H9 (cell line): ENCODE measurements at regions not wholly inside any gene's neighbourhood (a gene's known extent, or its start where the extent isn't known, plus 50 kb on each side); places are given as distances from the start of the nearest gene placed in this dataset.

Experiments used
- DNase-seq: peaks from one replicate; pipeline ENCODE4 v3.0.0-alpha.2; 2017
- H2AFZ ChIP-seq: one replicate; pipeline ENCODE4 v1.6.1; 2013; ENCODE audit warnings: mild to moderate bottlenecking, low read length, control low read depth, moderate library complexity
- H2AK5ac ChIP-seq: 2 replicates; pipeline ENCODE4 v1.6.1; 2013; ENCODE audit warnings: low read length, control low read depth, mixed read lengths; ENCODE audit not compliant: insufficient read length
- H2BK120ac ChIP-seq: one replicate; pipeline ENCODE4 v1.6.1; 2013; ENCODE audit warnings: low read depth, mild to moderate bottlenecking, low read length, control low read depth, inconsistent platforms; ENCODE audit not compliant: poor library complexity, severe bottlenecking
- H2BK12ac ChIP-seq: 2 replicates; pipeline ENCODE4 v1.6.1; 2013; ENCODE audit warnings: low read length, control low read depth, mixed read lengths, low read depth; ENCODE audit not compliant: insufficient read length
- H2BK15ac ChIP-seq: 2 replicates; pipeline ENCODE4 v1.6.1; 2013; ENCODE audit warnings: low read depth, low read length, control low read depth
- H2BK20ac ChIP-seq: one replicate; pipeline ENCODE4 v1.6.1; 2013; ENCODE audit warnings: low read depth, mild to moderate bottlenecking, low read length, control low read depth, inconsistent platforms; ENCODE audit not compliant: poor library complexity, severe bottlenecking
- H2BK5ac ChIP-seq: 2 replicates; pipeline ENCODE4 v1.6.1; 2013; ENCODE audit warnings: low read length, control low read depth, mixed read lengths; ENCODE audit not compliant: insufficient read length
- H3K14ac ChIP-seq: 2 replicates; pipeline ENCODE4 v1.6.1; 2013; ENCODE audit warnings: low read length, control low read depth; ENCODE audit not compliant: insufficient read depth
- H3K18ac ChIP-seq: 2 replicates; pipeline ENCODE4 v1.6.1; 2013; ENCODE audit warnings: low read depth, mild to moderate bottlenecking, mixed read lengths, low read length, control low read depth; ENCODE audit not compliant: insufficient read length
- H3K23ac ChIP-seq: 2 replicates; pipeline ENCODE4 v1.6.1; 2013; ENCODE audit warnings: low read length, control low read depth, mixed read lengths, low read depth; ENCODE audit not compliant: insufficient read length
- H3K23me2 ChIP-seq: 2 replicates; pipeline ENCODE4 v1.6.1; 2013; ENCODE audit warnings: low read depth, mild to moderate bottlenecking, mixed read lengths, low read length, control low read depth; ENCODE audit not compliant: insufficient read length, poor library complexity, severe bottlenecking
- H3K27ac ChIP-seq: 2 replicates; pipeline ENCODE4 v1.5.1; 2013; ENCODE audit warnings: low read length, control low read depth, mixed read lengths, low read depth; ENCODE audit not compliant: insufficient read length
- H3K27me3 ChIP-seq: 2 replicates; pipeline ENCODE4 v1.6.1; 2013; ENCODE audit warnings: low read length, control low read depth, inconsistent platforms; ENCODE audit not compliant: insufficient read depth
- H3K4ac ChIP-seq: 2 replicates; pipeline ENCODE4 v1.6.1; 2013; ENCODE audit warnings: low read depth, mild to moderate bottlenecking, control low read depth, inconsistent platforms, low read length, moderate library complexity
- H3K4me1 ChIP-seq: 2 replicates; pipeline ENCODE4 v1.6.1; 2013; ENCODE audit warnings: low read length, control low read depth, inconsistent platforms; ENCODE audit not compliant: insufficient read depth
- H3K4me2 ChIP-seq: 2 replicates; pipeline ENCODE4 v1.6.1; 2013; ENCODE audit warnings: low read length, control low read depth, mixed read lengths; ENCODE audit not compliant: insufficient read length, insufficient read depth
- H3K56ac ChIP-seq: 2 replicates; pipeline ENCODE4 v1.6.1; 2013; ENCODE audit warnings: low read depth, mild to moderate bottlenecking, mixed read lengths, low read length, control low read depth; ENCODE audit not compliant: insufficient read length
- H3K79me1 ChIP-seq: 2 replicates; pipeline ENCODE4 v1.6.1; 2013; ENCODE audit warnings: low read depth, mild to moderate bottlenecking, moderate library complexity, low read length, control low read depth, inconsistent platforms; ENCODE audit not compliant: insufficient read depth, poor library complexity, severe bottlenecking
- H3K79me2 ChIP-seq: 2 replicates; pipeline ENCODE4 v1.6.1; 2013; ENCODE audit warnings: low read length, control low read depth, inconsistent platforms; ENCODE audit not compliant: insufficient read depth
- H3K9ac ChIP-seq: 2 replicates; pipeline ENCODE4 v1.6.1; 2013; ENCODE audit warnings: low read length, control low read depth, mixed read lengths; ENCODE audit not compliant: insufficient read length; ENCODE audit errors: extremely low read depth
- H3K9me3 ChIP-seq: one replicate; pipeline ENCODE4 v1.6.1; 2013; ENCODE audit warnings: low read depth, low read length, inconsistent platforms; ENCODE audit not compliant: control insufficient read depth
- H3T11ph ChIP-seq: one replicate; pipeline ENCODE4 v1.6.1; 2013; ENCODE audit warnings: mild to moderate bottlenecking, low read length, control low read depth, inconsistent platforms
- H4K20me1 ChIP-seq: one replicate; pipeline ENCODE4 v1.6.1; 2013; ENCODE audit not compliant: control insufficient read depth, insufficient read length, insufficient read depth
- H4K5ac ChIP-seq: 2 replicates; pipeline ENCODE4 v1.6.1; 2013; ENCODE audit warnings: low read depth, mild to moderate bottlenecking, mixed read lengths, low read length, control low read depth; ENCODE audit not compliant: insufficient read length
- H4K8ac ChIP-seq: replicated peaks from 2 replicates; pipeline ENCODE4 v1.6.1; 2013; ENCODE audit warnings: low read length, control low read depth, mixed read lengths, low read depth; ENCODE audit not compliant: insufficient read length
- H4K91ac ChIP-seq: 2 replicates; pipeline ENCODE4 v1.6.1; 2013; ENCODE audit warnings: low read depth, mild to moderate bottlenecking, moderate library complexity, mixed read lengths, low read length, control low read depth; ENCODE audit not compliant: insufficient read length
- H3K27ac Mint-ChIP-seq, 3 experiments: 2 replicates in 2 of 3; 3 replicates in 1 of 3; pipeline ENCODE4 v1.8.0; 2020 to 2021; ENCODE audit warnings: mixed read lengths in 3 of 3, mild to moderate bottlenecking in 1 of 3, moderate library complexity in 1 of 3
- H3K27me3 Mint-ChIP-seq: 2 replicates; pipeline ENCODE4 v1.8.0; 2021; ENCODE audit warnings: low read depth, mild to moderate bottlenecking, moderate library complexity, mixed read lengths
- H3K36me3 Mint-ChIP-seq, 3 experiments: 2 replicates in 2 of 3; 3 replicates in 1 of 3; pipeline ENCODE4 v1.8.0; 2020 to 2021; ENCODE audit warnings: low read depth in 3 of 3, mixed read lengths in 3 of 3; ENCODE audit not compliant: insufficient read depth in 1 of 3
- H3K4me1 Mint-ChIP-seq, 2 experiments: 2 replicates each; pipeline ENCODE4 v1.8.0; 2020; ENCODE audit warnings: mixed read lengths in 2 of 2
- H3K4me3 Mint-ChIP-seq, 2 experiments: 2 replicates in 1 of 2; 3 replicates in 1 of 2; pipeline ENCODE4 v1.8.0; 2020 to 2021; ENCODE audit warnings: mild to moderate bottlenecking in 2 of 2, mixed read lengths in 2 of 2, moderate library complexity in 1 of 2
- H3K9me3 Mint-ChIP-seq, 2 experiments: 2 replicates in 1 of 2; 3 replicates in 1 of 2; pipeline ENCODE4 v1.8.0; 2020; ENCODE audit warnings: mild to moderate bottlenecking in 2 of 2, mixed read lengths in 2 of 2, moderate library complexity in 1 of 2
- CTCF ChIP-seq: fragments of 200-600 bp; sonication (generic); conservative IDR thresholded peaks from 3 replicates; pipeline ENCODE4 v1.8.0; 2021; ENCODE audit warnings: antibody characterized with exemption, mild to moderate bottlenecking
- WGBS: extraction: QIAGEN DNeasy Blood & Tissue Kit; methylation state at CpG from one replicate; pipeline ENCODE4 v1.1.7; 2013; ENCODE audit warnings: missing lambda C conversion rate, low lambda C conversion rate, mixed read lengths; ENCODE audit not compliant: insufficient read length; ENCODE audit errors: extremely low coverage; 5-methylcytosine and 5-hydroxymethylcytosine counted together

GRCh38 chr2:129319422-129319717 is 660.1 kb upstream of the RAB6C start:
- no peak overlapping the region for H3K23ac ChIP-seq
- H3K9ac ChIP-seq, result no peak overlapping the region
- Mint-ChIP-seq H3K4me1 (peaks cover 0 to 7% of the 10 kb centered on the region in 2 experiments; a peak in 1 of 4 replicates), H3K4me3 (no peak overlapping the region), H3K9me3 (no peaks in the 10 kb centered on the region; a peak in 1 of 5 replicates), H3K27ac (no peak overlapping the region), H3K27me3 (peaks cover 6% of the 10 kb centered on the region; the same call in 1 of the 2 replicates), H3K36me3 (no peaks in the 10 kb centered on the region)
- no peaks in the 10 kb centered on the region for H3K23me2 ChIP-seq
- no peak overlapping the region for H3K4me2 ChIP-seq
- no peaks in the 10 kb centered on the region for H4K20me1 ChIP-seq
- H3K27ac ChIP-seq, result no peak overlapping the region
- H4K8ac ChIP-seq, result no peak overlapping the region
- no CpG with 5 or more reads among the region's 7 CpGs for WGBS
- no peak overlapping the region for H3K14ac ChIP-seq
- no peak for TF ChIP-seq CTCF
- no peak overlapping the region for H2AK5ac ChIP-seq
- H2BK5ac ChIP-seq, result no peak overlapping the region
- no peak overlapping the region for H3K4ac ChIP-seq
- no peak overlapping the region for H3K56ac ChIP-seq
- H4K91ac ChIP-seq, result no peak overlapping the region
- no peak overlapping the region for H3T11ph ChIP-seq
- H2AFZ ChIP-seq, result no peak overlapping the region
- DNase-seq, result no peak
- no peaks in the 10 kb centered on the region for H3K27me3 ChIP-seq
- H3K18ac ChIP-seq, result no peak overlapping the region
- H2BK20ac ChIP-seq, result no peak overlapping the region
- H3K4me1 ChIP-seq, result no peaks in the 10 kb centered on the region; the same call in 1 of the 2 replicates
- no peak overlapping the region for H2BK120ac ChIP-seq
- no peaks in the 10 kb centered on the region for H3K79me1 ChIP-seq
- no peak overlapping the region for H2BK12ac ChIP-seq
- H2BK15ac ChIP-seq, result no peak overlapping the region
- no peak overlapping the region for H4K5ac ChIP-seq
- H3K79me2 ChIP-seq, result no peaks in the 10 kb centered on the region
- H3K9me3 ChIP-seq, result no peaks in the 10 kb centered on the region
